WTC11 (cell line): ENCODE measurements at regions not wholly inside any gene's neighbourhood (a gene's known extent, or its start where the extent isn't known, plus 50 kb on each side); places are given as distances from the start of the nearest gene placed in this dataset.

Experiments
- ARID4B ChIP-seq: sonication (generic); formaldehyde crosslinking; IDR thresholded peaks from 2 replicates; pipeline ENCODE4 v1.8.0; 2023; ENCODE audit warnings: missing genetic modification reagents, mild to moderate bottlenecking, borderline replicate concordance
- ATF3 ChIP-seq: sonication (generic); formaldehyde crosslinking; conservative IDR thresholded peaks from 2 replicates; pipeline ENCODE4 v1.8.1; 2022; ENCODE audit warnings: mild to moderate bottlenecking, missing genetic modification reagents
- MAX ChIP-seq: sonication (generic); formaldehyde crosslinking; IDR thresholded peaks from 2 replicates; pipeline ENCODE4 v1.8.0; 2022; ENCODE audit warnings: mild to moderate bottlenecking, missing genetic modification reagents
- NFYB ChIP-seq: sonication (generic); formaldehyde crosslinking; conservative IDR thresholded peaks from 2 replicates; pipeline ENCODE4 v1.8.0; 2022; ENCODE audit warnings: low read depth, missing genetic modification reagents
- SMAD3 ChIP-seq: sonication (generic); formaldehyde crosslinking; IDR thresholded peaks from 2 replicates; pipeline ENCODE4 v1.8.0; 2022; ENCODE audit warnings: missing genetic modification reagents, mild to moderate bottlenecking, borderline replicate concordance
- TEAD4 ChIP-seq: sonication (generic); formaldehyde crosslinking; IDR thresholded peaks from 2 replicates; pipeline ENCODE4 v1.8.0; 2022; ENCODE audit warnings: mild to moderate bottlenecking, missing genetic modification reagents
- USF2 ChIP-seq: sonication (generic); formaldehyde crosslinking; IDR thresholded peaks from 2 replicates; pipeline ENCODE4 v1.8.1; 2023; ENCODE audit warnings: mild to moderate bottlenecking, missing genetic modification reagents, moderate library complexity
- TF ChIP-seq, protein P1 (sequence below): fragments of 200-600 bp; IDR thresholded peaks from 2 replicates; pipeline ENCODE4 v1.8.0; 2022; ENCODE audit warnings: antibody characterized with exemption
- TF ChIP-seq, protein P2 (sequence below): sonication (generic); formaldehyde crosslinking; IDR thresholded peaks from 2 replicates; pipeline ENCODE4 v1.8.1; 2022; ENCODE audit warnings: missing genetic modification reagents, borderline replicate concordance

DNA sequence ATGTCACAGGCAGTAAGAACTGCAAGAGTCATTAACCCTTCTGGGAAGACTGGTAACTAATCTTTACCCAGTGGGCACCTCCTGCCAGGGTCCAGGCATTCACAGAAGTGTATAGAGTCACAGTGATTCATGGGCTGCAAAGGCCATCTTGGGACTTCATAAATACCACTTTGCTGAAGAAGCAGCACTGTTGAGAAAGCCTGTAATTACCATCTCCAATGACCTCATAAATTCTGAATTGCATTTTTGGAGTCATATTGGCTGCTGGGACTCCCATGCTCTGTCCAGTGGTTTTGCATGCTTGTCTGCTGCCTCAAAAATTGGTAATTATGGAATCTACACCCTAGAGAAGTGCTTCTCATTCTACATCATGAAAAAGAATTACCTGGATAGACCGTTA lies 837.2 kb downstream of the NTRK3 start:
- TF ChIP-seq, protein P1, sequence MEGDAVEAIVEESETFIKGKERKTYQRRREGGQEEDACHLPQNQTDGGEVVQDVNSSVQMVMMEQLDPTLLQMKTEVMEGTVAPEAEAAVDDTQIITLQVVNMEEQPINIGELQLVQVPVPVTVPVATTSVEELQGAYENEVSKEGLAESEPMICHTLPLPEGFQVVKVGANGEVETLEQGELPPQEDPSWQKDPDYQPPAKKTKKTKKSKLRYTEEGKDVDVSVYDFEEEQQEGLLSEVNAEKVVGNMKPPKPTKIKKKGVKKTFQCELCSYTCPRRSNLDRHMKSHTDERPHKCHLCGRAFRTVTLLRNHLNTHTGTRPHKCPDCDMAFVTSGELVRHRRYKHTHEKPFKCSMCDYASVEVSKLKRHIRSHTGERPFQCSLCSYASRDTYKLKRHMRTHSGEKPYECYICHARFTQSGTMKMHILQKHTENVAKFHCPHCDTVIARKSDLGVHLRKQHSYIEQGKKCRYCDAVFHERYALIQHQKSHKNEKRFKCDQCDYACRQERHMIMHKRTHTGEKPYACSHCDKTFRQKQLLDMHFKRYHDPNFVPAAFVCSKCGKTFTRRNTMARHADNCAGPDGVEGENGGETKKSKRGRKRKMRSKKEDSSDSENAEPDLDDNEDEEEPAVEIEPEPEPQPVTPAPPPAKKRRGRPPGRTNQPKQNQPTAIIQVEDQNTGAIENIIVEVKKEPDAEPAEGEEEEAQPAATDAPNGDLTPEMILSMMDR: no peak
- TF ChIP-seq USF2 (CRISPR knock-in tag) (no peak), MAX (no peak), TEAD4 (no peak), SMAD3 (CRISPR knock-in tag) (no peak), ATF3 (no peak), NFYB (CRISPR knock-in tag) (no peak), ARID4B (CRISPR knock-in tag) (no peak)
- TF ChIP-seq, protein P2, sequence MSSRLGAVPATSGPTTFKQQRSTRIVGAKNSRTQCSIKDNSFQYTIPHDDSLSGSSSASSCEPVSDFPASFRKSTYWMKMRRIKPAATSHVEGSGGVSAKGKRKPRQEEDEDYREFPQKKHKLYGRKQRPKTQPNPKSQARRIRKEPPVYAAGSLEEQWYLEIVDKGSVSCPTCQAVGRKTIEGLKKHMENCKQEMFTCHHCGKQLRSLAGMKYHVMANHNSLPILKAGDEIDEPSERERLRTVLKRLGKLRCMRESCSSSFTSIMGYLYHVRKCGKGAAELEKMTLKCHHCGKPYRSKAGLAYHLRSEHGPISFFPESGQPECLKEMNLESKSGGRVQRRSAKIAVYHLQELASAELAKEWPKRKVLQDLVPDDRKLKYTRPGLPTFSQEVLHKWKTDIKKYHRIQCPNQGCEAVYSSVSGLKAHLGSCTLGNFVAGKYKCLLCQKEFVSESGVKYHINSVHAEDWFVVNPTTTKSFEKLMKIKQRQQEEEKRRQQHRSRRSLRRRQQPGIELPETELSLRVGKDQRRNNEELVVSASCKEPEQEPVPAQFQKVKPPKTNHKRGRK: no peak
